IMR-90 (cell line): ENCODE measurements at regions not wholly inside any gene's neighbourhood (a gene's known extent, or its start where the extent isn't known, plus 50 kb on each side); places are given as distances from the start of the nearest gene placed in this dataset.

ENCODE experiments used
- ATAC-seq: fragments of 200-7000 bp; cut with Tn5 transposase; 2 replicates; pipeline ENCODE4 v1.9.1; 2020; ENCODE audit warnings: low read depth, mild to moderate bottlenecking, moderate library complexity
- BruUV-seq: library from RNA; stranded (reverse); fragments of 400-500 nt; replicated peaks from 2 replicates; lab custom pipeline; 2021; lab: Mats Ljungman, UMichigan
- CTCF ChIA-PET: fragments of 300-600 bp; formaldehyde crosslinking; extraction: SDS; loops from one replicate; lab custom pipeline; 2021; ENCODE audit warnings: antibody characterized with exemption; lab: Yijun Ruan, JAX
- POLR2A ChIA-PET: fragments of 300-600 bp; sonication (Branson Sonifier 250); formaldehyde crosslinking; loops from one replicate; lab custom pipeline; 2022; ENCODE audit warnings: antibody characterized with exemption; ENCODE audit not compliant: unreplicated experiment; lab: Charles Lee
- DNase-seq: peaks from one replicate; pipeline ENCODE4 v3.0.0; 2013
- H2AFZ ChIP-seq: replicated peaks from 2 replicates; pipeline ENCODE3; 2013; ENCODE audit warnings: low read length, mild to moderate bottlenecking; ENCODE audit not compliant: poor library complexity
- H2AK5ac ChIP-seq: 2 replicates; pipeline ENCODE4 v1.6.1; 2013; ENCODE audit warnings: low read depth, low read length, inconsistent platforms
- H2AK9ac ChIP-seq: replicated peaks from 2 replicates; pipeline ENCODE3; 2013; ENCODE audit warnings: mild to moderate bottlenecking, low read depth, low read length, moderate library complexity; ENCODE audit not compliant: poor library complexity
- H2BK120ac ChIP-seq: 2 replicates; pipeline ENCODE4 v1.6.1; 2013; ENCODE audit warnings: low read depth, low read length, inconsistent platforms
- H2BK15ac ChIP-seq: 3 replicates; pipeline ENCODE4 v1.6.1; 2013; ENCODE audit warnings: low read depth, low read length, inconsistent platforms
- H2BK20ac ChIP-seq: 2 replicates; pipeline ENCODE4 v1.6.1; 2013; ENCODE audit warnings: low read depth, mild to moderate bottlenecking, inconsistent platforms, low read length, moderate library complexity
- H2BK5ac ChIP-seq: 2 replicates; pipeline ENCODE4 v1.6.1; 2013; ENCODE audit warnings: mild to moderate bottlenecking, low read depth, low read length, inconsistent platforms; ENCODE audit not compliant: poor library complexity, severe bottlenecking
- H3K14ac ChIP-seq: replicated peaks from 2 replicates; pipeline ENCODE4 v1.6.1; 2013; ENCODE audit warnings: low read depth, low read length, inconsistent platforms
- H3K18ac ChIP-seq: 2 replicates; pipeline ENCODE4 v1.6.1; 2013; ENCODE audit warnings: low read depth, low read length, control low read depth
- H3K23ac ChIP-seq: 2 replicates; pipeline ENCODE4 v1.6.1; 2013; ENCODE audit warnings: low read depth, low read length, inconsistent platforms
- H3K27ac ChIP-seq: 2 replicates; pipeline ENCODE4 v1.5.1; 2013; ENCODE audit warnings: mild to moderate bottlenecking, control low read depth, low read length; ENCODE audit not compliant: insufficient read depth
- H3K27me3 ChIP-seq: 2 replicates; pipeline ENCODE4 v1.6.1; 2013; ENCODE audit warnings: low read length; ENCODE audit not compliant: control insufficient read depth, insufficient read depth
- H3K36me3 ChIP-seq: 2 replicates; pipeline ENCODE4 v1.6.1; 2013; ENCODE audit warnings: low read length, mixed read lengths; ENCODE audit not compliant: control insufficient read depth, insufficient read depth
- H3K4ac ChIP-seq: 2 replicates; pipeline ENCODE4 v1.6.1; 2013; ENCODE audit warnings: low read depth, low read length, inconsistent platforms
- H3K4me1 ChIP-seq: 2 replicates; pipeline ENCODE4 v1.6.1; 2013; ENCODE audit warnings: low read length, mixed read lengths; ENCODE audit not compliant: control insufficient read depth, insufficient read depth
- H3K4me2 ChIP-seq: 2 replicates; pipeline ENCODE4 v1.6.1; 2013; ENCODE audit warnings: low read depth, mild to moderate bottlenecking, control low read depth, low read length, moderate library complexity
- H3K4me3 ChIP-seq: 2 replicates; pipeline ENCODE4 v1.5.1; 2013; ENCODE audit warnings: low read depth, mild to moderate bottlenecking, control low read depth, low read length, moderate library complexity; ENCODE audit not compliant: insufficient read depth
- H3K56ac ChIP-seq: 2 replicates; pipeline ENCODE4 v1.6.1; 2013; ENCODE audit warnings: low read length, inconsistent platforms; ENCODE audit not compliant: insufficient read depth; ENCODE audit errors: extremely low read depth
- H3K79me1 ChIP-seq, 2 experiments: 2 replicates each; pipeline ENCODE4 v1.6.1; 2013; ENCODE audit warnings: low read length in 2 of 2, inconsistent platforms in 1 of 2, low read depth in 1 of 2
- H3K9ac ChIP-seq: 2 replicates; pipeline ENCODE4 v1.6.1; 2013; ENCODE audit warnings: low read depth, low read length, control low read depth
- H3K9me1 ChIP-seq: 2 replicates; pipeline ENCODE4 v1.6.1; 2013; ENCODE audit warnings: low read length, inconsistent platforms; ENCODE audit not compliant: insufficient read depth
- H3K9me3 ChIP-seq: 2 replicates; pipeline ENCODE4 v1.6.1; 2013; ENCODE audit warnings: low read length; ENCODE audit not compliant: control insufficient read depth, insufficient read depth
- H4K20me1 ChIP-seq: 2 replicates; pipeline ENCODE4 v1.6.1; 2013; ENCODE audit warnings: low read length, inconsistent platforms; ENCODE audit not compliant: insufficient read depth
- H4K5ac ChIP-seq: 2 replicates; pipeline ENCODE4 v1.6.1; 2013; ENCODE audit warnings: mild to moderate bottlenecking, low read depth, low read length, control low read depth
- H4K8ac ChIP-seq, 2 experiments: 2 replicates each; pipeline ENCODE4 v1.6.1; 2013; ENCODE audit warnings: low read depth in 2 of 2, low read length in 2 of 2, control low read depth in 1 of 2, inconsistent platforms in 1 of 2
- H4K91ac ChIP-seq: 2 replicates; pipeline ENCODE4 v1.6.1; 2013; ENCODE audit warnings: low read depth, low read length, inconsistent platforms; ENCODE audit not compliant: insufficient read depth
- BHLHE40 ChIP-seq: fragments of 150-350 bp; IDR thresholded peaks from 2 replicates; pipeline ENCODE4 v1.6.1; 2016; ENCODE audit warnings: mild to moderate bottlenecking, low read depth, low read length
- CEBPB ChIP-seq: IDR thresholded peaks from 2 replicates; pipeline ENCODE4 v1.6.1; 2012; ENCODE audit warnings: low read depth, low read length, improper control_type of control experiment
- CHD1 ChIP-seq: IDR thresholded peaks from 2 replicates; pipeline ENCODE4 v1.6.1; 2012; ENCODE audit warnings: low read depth, low read length, improper control_type of control experiment
- ELK1 ChIP-seq: fragments of 150-350 bp; IDR thresholded peaks from 2 replicates; pipeline ENCODE4 v1.6.1; 2016; ENCODE audit warnings: low read depth, mild to moderate bottlenecking, low read length, moderate library complexity, borderline replicate concordance
- FOS ChIP-seq: fragments of 150-350 bp; IDR thresholded peaks from 2 replicates; pipeline ENCODE4 v1.6.1; 2016; ENCODE audit warnings: low read depth, low read length
- MAFK ChIP-seq: IDR thresholded peaks from 2 replicates; pipeline ENCODE4 v1.6.1; 2012; ENCODE audit warnings: low read depth, low read length, improper control_type of control experiment
- MAZ ChIP-seq: IDR thresholded peaks from 2 replicates; pipeline ENCODE4 v1.6.1; 2012; ENCODE audit warnings: low read depth, mild to moderate bottlenecking, low read length, improper control_type of control experiment, moderate library complexity, borderline replicate concordance
- MXI1 ChIP-seq: IDR thresholded peaks from 2 replicates; pipeline ENCODE4 v1.6.1; 2012; ENCODE audit warnings: low read depth, mild to moderate bottlenecking, low read length, moderate library complexity, borderline replicate concordance
- NFE2L2 ChIP-seq: fragments of 150-350 bp; IDR thresholded peaks from 2 replicates; pipeline ENCODE4 v1.6.1; 2016; ENCODE audit warnings: low read depth, mild to moderate bottlenecking, low read length
- POLR2A ChIP-seq: IDR thresholded peaks from 2 replicates; pipeline ENCODE4 v1.6.1; 2012; ENCODE audit warnings: mild to moderate bottlenecking, low read depth, low read length
- RAD21 ChIP-seq: IDR thresholded peaks from 2 replicates; pipeline ENCODE4 v1.6.1; 2012; ENCODE audit warnings: low read length, improper control_type of control experiment
- RCOR1 ChIP-seq: IDR thresholded peaks from 2 replicates; pipeline ENCODE4 v1.6.1; 2012; ENCODE audit warnings: mild to moderate bottlenecking, low read length, improper control_type of control experiment; ENCODE audit not compliant: insufficient replicate concordance
- RFX5 ChIP-seq: IDR thresholded peaks from 2 replicates; pipeline ENCODE4 v1.8.0; 2012; ENCODE audit warnings: low read depth, mild to moderate bottlenecking, low read length, moderate library complexity
- SMC3 ChIP-seq: fragments of 150-350 bp; IDR thresholded peaks from 2 replicates; pipeline ENCODE4 v1.6.1; 2016; ENCODE audit warnings: low read depth, mild to moderate bottlenecking, antibody characterized with exemption, low read length, moderate library complexity
- dilution Hi-C: fragments of 300-500 bp; cut with HindIII; formaldehyde crosslinking; loops from one replicate; pipeline ENCODE4 v1.14.3; 2018; ENCODE audit warnings: low sequenced_read_pairs; ENCODE audit not compliant: unreplicated experiment
- in situ Hi-C: fragments of 300-500 bp; cut with MboI; formaldehyde crosslinking; loops from 3 replicates; pipeline ENCODE4 v1.14.3; 2019; ENCODE audit warnings: low sequenced_read_pairs, inconsistent platforms, mixed read lengths
- intact Hi-C: fragments of 100-400 bp; cut with micrococcal nuclease; formaldehyde crosslinking; loops from 2 replicates; pipeline ENCODE4 v1.10.0; 2022
- TF ChIP-seq, protein P1 (sequence below): conservative IDR thresholded peaks from 2 replicates; pipeline ENCODE4 v1.5.1; 2012; ENCODE audit warnings: mild to moderate bottlenecking, low read depth, low read length, improper control_type of control experiment
- TF ChIP-seq, protein P2 (sequence below): fragments of 150-350 bp; IDR thresholded peaks from 2 replicates; pipeline ENCODE4 v1.6.1; 2017; ENCODE audit warnings: mild to moderate bottlenecking, antibody characterized with exemption, low read length, low read depth

DNA sequence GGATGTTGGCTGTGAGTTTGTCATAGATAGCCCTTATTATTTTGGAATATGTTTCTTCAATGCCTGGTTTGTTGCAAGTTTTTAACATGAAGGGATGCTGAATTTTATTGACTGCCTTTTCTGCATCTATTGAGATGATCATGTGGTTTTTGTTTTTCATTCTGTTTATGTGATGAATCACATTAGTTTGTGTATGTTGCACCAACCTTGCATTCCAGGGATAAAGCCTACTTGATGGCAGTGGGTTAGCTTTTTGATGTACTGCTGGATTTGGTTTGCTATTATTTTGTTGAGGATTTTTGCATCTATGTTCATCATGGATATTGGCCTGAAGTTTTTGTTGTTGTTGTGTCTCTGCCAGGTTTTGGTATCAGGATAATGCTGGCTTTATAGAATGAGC is 225.6 kb downstream of the PCSK1 start:
- intact Hi-C loops (no loop called here), in situ Hi-C loops (no loop called here), dilution Hi-C loops (no loop called here)
- Histone ChIP-seq H3K4me1 (peaks cover 2% of the 10 kb centered on the region; the same call in 1 of the 2 replicates), H3K4me3 (no peak overlapping the region), H4K20me1 (no peaks in the 10 kb centered on the region), H4K5ac (no peak overlapping the region), H3K23ac (no peak overlapping the region), H3K9me3 (peaks cover 6% of the 10 kb centered on the region; the same call in 1 of the 2 replicates), H3K36me3 (no peaks in the 10 kb centered on the region), H2BK20ac (no peak overlapping the region), H3K27ac (no peak overlapping the region), H3K27me3 (no peaks in the 10 kb centered on the region), H3K9me1 (no peaks in the 10 kb centered on the region), H2AFZ (no peak overlapping the region), H2AK9ac (no peak overlapping the region), H2BK5ac (no peak overlapping the region), H3K4me2 (no peak overlapping the region), H2AK5ac (no peak overlapping the region), H4K8ac (no peak overlapping the region), H3K14ac (no peak overlapping the region), H3K4ac (no peak overlapping the region), H3K9ac (no peak overlapping the region), H2BK15ac (no peak overlapping the region), H2BK120ac (no peak overlapping the region), H4K91ac (no peak overlapping the region), H3K79me1 (no peaks in the 10 kb centered on the region), H3K56ac (no peak overlapping the region), H3K18ac (no peak overlapping the region)
- DNase-seq, result no peak
- POLR2A ChIA-PET, result no interaction called here
- no peak for TF ChIP-seq RAD21
- no peak for TF ChIP-seq ELK1
- no peak for TF ChIP-seq NFE2L2
- no peak for TF ChIP-seq SMC3
- TF ChIP-seq, protein P1, sequence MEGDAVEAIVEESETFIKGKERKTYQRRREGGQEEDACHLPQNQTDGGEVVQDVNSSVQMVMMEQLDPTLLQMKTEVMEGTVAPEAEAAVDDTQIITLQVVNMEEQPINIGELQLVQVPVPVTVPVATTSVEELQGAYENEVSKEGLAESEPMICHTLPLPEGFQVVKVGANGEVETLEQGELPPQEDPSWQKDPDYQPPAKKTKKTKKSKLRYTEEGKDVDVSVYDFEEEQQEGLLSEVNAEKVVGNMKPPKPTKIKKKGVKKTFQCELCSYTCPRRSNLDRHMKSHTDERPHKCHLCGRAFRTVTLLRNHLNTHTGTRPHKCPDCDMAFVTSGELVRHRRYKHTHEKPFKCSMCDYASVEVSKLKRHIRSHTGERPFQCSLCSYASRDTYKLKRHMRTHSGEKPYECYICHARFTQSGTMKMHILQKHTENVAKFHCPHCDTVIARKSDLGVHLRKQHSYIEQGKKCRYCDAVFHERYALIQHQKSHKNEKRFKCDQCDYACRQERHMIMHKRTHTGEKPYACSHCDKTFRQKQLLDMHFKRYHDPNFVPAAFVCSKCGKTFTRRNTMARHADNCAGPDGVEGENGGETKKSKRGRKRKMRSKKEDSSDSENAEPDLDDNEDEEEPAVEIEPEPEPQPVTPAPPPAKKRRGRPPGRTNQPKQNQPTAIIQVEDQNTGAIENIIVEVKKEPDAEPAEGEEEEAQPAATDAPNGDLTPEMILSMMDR, result no peak
- TF ChIP-seq MAZ, result no peak
- TF ChIP-seq POLR2A, result no peak
- no peak for TF ChIP-seq RFX5
- TF ChIP-seq MAFK, result no peak
- no peak for TF ChIP-seq MXI1
- no peak for TF ChIP-seq RCOR1
- no peak for TF ChIP-seq CHD1
- TF ChIP-seq BHLHE40, result no peak
- TF ChIP-seq CEBPB, result no peak
- TF ChIP-seq, protein P2, sequence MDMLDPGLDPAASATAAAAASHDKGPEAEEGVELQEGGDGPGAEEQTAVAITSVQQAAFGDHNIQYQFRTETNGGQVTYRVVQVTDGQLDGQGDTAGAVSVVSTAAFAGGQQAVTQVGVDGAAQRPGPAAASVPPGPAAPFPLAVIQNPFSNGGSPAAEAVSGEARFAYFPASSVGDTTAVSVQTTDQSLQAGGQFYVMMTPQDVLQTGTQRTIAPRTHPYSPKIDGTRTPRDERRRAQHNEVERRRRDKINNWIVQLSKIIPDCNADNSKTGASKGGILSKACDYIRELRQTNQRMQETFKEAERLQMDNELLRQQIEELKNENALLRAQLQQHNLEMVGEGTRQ, result no peak
- no peak for TF ChIP-seq FOS
- ATAC-seq, result no peak
- CTCF ChIA-PET, result interaction anchor here (0.6 kb wide), 2 partner anchors 37 to 424 kb away, joined by 3 to 4 read pairs; no protein-coding TSS in a partner anchor
- no TSS peak for BruUV-seq
